ENCODE measurements at regions not wholly inside any gene's neighbourhood (a gene's known extent, or its start where the extent isn't known, plus 50 kb on each side); places are given as distances from the start of the nearest gene placed in this dataset.
"Not testable (repeated sequence)": the region's sequence is repeated elsewhere in the genome, so short reads cannot be mapped to it uniquely, and the experiment has no call there.

DNA sequence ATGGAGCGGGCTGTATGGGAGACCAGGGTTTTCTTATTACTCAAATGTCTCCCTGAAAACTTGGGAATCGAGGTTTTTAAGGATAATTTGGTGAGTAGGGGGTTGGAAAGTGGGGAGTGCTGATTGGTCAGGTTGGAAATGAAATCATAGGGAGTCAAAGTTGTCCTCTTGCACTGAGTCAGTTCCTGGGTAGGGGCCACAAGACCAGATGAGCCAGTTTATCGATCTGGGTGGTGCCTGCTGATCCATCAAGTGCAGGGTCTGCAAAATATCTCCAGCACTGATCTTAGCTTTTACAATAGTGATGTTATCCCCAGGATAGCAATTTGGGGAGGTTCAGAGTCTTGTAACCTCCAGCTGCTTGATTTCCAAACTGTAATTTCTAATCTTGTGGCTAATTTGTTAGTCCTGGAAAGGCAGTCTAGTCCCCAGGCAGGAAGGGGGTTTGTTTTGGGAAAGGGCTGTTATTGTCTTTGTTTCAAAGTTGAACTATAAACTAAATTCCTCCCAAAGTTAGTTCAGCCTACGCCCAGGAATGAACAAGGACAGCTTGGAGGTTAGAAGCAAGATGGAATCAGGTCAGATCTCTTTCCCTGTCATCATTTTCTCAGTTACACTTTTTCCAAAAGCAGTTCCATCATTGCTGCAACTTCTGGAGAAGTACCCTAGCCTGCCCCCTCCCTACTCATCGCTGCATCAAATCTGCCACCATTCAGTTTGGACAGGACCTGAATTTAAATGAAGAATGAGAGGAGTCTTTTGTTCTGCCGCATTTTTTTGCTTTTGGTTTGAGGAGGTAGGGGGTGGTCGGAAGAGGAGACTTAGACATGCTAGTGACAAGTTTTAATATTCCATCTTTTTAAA, 236.4 kb upstream of the GALNT17 start:
- H3K4me3 ChIP-seq, H3K27ac ChIP-seq: not testable (repeated sequence)

DNA sequence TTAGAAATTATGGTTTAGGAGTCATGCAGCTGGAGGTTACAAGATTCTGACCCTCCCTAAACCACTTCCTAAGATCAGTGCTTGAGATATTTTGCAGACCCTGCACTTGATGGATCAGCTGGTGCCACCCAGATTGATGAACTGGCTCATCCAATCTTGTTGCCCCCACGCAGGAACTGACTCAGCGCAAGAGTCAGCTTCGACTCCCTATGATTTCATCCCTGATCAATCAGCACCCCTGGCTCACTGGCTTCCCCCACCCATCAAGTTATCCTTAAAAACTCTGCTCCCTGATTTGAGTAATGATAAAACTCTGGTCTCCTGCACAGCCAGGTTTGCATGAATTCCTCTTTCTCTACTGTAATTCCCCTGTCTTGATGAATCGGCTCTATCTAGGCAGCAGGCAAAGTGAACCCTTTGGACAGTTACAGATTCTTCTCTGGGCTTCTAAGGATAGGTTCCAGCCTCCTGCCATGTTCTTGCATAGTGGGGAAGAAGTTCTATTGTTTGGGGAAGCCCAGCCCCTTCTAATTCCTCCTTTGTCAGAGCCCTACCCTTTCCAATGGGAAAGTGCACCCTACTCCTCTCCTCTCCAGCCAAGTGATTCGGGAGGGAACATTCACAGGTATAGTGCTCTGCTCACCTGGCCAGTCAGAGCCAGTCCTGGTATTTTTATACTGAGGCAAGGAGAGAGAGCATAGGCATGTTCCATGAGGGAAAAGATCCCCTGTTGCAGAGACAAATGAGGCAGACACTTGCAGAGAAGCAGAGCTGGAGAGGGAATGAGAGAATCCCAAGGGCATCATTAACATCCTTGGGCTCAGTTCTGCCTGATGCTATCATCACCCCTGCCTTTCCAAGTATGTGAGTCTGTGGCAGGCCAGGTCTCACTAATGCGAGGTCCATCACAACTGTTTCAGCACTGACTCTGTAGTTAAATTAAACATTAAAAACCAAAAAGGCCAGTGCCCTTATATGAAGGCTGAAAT, 224.4 kb upstream of the GALNT17 start:
- Histone ChIP-seq H3K4me3 (no peak overlapping the region), H3K27ac (no peak overlapping the region)

- H3K27ac ChIP-seq: no peak overlapping the region
- H3K4me3 ChIP-seq: no peak overlapping the region
Measured at GRCh38 chr7:70913924-70914323, 218.0 kb upstream of the GALNT17 start.

DNA sequence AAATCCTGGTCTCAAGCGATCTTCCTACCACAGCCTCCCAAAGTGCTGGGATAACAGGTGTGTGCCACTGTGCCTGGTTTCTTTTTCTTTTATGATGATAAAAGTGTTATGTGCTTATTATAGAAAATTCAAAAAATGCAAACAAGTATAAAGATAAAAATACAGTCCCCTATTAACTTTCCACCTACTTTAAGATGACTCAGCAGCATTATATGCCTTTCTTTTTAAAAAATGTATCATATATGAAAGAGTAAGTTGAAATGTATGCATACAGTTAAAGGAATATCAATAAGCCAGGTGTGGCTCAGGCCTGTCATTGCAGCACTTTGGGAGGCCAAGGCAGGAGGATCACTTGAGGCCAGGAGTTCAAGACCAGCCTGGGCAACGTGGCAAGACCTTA, 216.9 kb upstream of the GALNT17 start:
- H3K27ac ChIP-seq: no peak overlapping the region
- H3K4me3 ChIP-seq: no peak overlapping the region

- Histone ChIP-seq H3K27ac (no peak overlapping the region), H3K4me3 (no peak overlapping the region)
Measured at GRCh38 chr7:70919481-70920073, 212.4 kb upstream of the GALNT17 start.

DNA sequence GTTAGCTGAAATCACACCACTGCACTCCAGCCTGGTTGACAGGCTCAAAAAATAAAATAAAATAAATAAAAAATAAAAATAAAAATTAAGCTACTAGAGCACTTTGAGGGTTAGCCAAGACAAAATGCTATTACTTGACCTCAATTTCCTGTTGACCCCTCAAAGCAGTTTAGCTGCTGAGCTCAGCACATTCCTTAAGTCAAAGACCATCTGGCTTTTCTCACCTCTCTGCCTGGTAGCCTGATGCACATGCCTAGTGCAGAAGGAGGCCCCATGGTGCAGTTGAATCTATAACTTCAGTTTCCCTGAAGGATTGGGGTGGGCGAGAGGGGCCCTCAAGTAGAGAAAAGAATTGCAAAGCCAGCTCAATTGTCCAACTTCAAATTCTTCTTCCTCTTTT, 211.1 kb upstream of the GALNT17 start:
- H3K4me3 ChIP-seq: no peak overlapping the region
- no peak overlapping the region for H3K27ac ChIP-seq

- Histone ChIP-seq H3K4me3 (no peak overlapping the region), H3K27ac (no peak overlapping the region)
Measured at GRCh38 chr7:70923181-70923845, 208.6 kb upstream of the GALNT17 start.

DNA sequence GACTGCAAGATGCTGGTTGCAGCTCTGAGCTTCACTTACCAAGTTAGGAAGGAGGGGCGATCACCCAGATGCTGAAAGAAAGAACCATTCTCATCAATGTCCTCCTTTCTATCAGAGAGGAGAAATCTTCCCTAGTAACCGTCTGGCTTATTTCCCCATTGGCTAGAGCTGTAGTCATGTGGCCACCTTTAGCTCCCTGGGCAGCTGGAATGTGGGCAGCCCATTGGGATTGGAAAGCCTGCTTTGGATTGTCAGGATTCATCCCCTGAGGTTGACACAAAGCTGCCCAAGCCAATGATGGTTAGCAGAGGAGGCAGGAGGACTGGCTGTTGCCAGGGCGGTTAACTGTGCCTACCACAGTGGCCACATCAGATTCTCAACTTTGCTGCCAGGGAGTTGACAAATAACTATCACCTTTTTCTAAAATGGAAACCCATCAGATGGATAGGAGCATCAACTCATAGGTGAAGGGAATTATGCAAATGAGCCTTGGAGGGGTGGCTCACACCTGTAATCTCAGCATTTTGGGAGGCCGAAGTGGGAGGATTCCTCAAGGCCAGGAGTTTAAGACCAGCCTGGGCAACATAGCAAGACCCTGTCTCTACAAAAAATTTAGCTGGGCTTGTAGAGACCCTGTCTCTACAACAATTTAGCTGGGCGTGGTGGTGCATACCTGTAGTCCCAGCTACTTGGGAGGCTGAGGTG, 206.4 kb upstream of the GALNT17 start:
- no peak overlapping the region for H3K27ac ChIP-seq
- no peak overlapping the region for H3K4me3 ChIP-seq

DNA sequence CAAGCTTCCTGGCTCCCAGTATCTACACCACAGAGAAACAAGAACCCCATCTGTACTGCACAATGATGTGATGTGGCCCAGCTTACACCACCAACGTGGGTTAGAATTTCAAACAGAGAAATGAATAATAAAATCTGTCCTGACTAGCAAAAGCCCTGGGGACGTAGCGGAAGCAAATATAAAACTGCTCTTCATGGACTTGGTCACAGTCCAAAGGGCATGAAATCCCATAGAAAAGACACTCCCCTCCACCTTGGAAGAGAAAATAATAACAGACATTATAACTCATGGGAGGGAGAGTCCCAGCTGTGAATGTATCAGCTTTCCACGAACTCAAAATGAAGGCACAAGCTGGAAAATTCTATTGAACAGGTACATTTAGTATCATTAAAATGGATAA, 205.3 kb upstream of the GALNT17 start:
- H3K4me3 ChIP-seq: no peak overlapping the region
- no peak overlapping the region for H3K27ac ChIP-seq

- no peak overlapping the region for H3K27ac ChIP-seq
- H3K4me3 ChIP-seq: no peak overlapping the region
Measured at GRCh38 chr7:70935311-70935710, 196.6 kb upstream of the GALNT17 start.

DNA sequence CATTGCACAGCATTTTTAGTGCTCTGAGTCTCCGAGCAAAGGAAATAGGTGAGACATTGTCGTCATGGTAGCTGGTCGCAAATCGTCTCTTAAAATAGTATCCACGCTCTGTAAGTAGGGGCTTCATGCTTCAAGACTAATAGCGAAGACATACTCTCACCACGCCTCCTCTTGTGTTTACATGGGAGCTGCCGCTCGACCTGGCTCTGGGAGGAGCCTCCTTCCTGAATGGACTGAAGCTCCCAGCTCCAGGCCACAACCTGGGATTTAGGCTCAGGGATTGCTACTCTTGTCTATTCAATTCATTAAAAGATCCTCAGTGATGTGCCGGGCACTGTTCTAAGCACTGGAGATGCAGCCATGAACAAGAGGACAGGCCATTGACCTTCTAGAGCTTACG, 196.1 kb upstream of the GALNT17 start:
- H3K27ac ChIP-seq: no peak overlapping the region
- no peak overlapping the region for H3K4me3 ChIP-seq

DNA sequence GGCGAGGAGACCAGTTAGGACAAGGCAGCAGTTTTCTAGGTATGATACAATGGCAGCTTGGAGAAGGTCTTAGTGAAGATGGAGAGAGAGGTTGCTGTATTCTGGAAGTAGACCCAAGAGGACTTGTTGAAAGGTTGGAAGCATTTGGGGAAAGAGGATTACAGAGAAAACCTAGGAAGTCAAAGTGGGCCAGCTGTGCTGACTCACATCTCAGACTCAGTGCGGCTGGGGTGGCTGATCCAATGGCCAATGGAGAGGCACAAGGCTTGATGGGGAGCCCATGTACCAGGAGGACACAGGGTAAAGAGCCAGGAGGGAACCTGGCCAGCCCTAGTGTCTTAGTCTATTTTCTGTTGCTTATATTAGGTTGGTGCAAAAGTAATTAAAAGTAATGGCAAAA, 194.5 kb upstream of the GALNT17 start:
- no peak overlapping the region for H3K4me3 ChIP-seq
- no peak overlapping the region for H3K27ac ChIP-seq

- Histone ChIP-seq H3K27ac (no peak overlapping the region), H3K4me3 (no peak overlapping the region)
Measured at GRCh38 chr7:70940597-70940996, 191.3 kb upstream of the GALNT17 start.

DNA sequence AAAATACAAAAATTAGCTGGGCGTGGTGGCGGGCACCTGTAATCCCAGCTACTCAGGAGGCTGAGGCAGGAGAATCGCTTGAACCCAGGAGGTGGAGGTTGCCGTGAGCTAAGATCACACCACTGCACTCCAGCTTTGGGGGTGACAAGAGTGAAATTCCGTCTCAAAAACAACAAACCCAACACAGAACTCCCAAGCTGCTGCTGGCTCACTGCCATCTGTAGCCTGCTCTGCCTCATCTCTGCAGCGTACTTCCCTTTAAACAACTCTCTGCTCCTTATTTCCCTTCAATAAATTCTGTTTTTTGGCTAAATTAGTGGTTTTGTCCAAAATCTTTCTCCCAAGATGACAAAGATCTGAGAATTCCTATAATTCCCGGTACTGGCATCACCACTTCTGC, 189.2 kb upstream of the GALNT17 start:
- Histone ChIP-seq H3K4me3 (no peak overlapping the region), H3K27ac (no peak overlapping the region)

DNA sequence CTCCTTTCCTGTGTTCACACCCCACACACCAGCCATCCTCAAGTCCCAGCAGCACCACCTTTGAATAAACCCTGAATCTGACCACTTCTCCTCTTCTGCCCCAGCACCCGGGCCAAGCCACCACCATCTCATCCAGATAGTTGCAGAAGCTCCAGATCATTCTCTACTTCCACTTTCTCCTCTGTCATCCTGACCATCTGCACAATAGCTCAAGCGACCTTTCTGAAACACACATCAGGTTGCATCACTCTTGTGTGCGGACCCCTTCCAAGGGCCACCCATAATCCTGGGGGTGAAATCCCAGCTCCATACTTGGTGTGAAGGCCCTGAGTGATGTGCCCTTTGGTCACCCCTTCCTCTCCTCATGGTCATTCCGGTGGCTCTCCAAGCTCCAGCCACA, 187.4 kb upstream of the GALNT17 start:
- no peak overlapping the region for H3K27ac ChIP-seq
- no peak overlapping the region for H3K4me3 ChIP-seq

DNA sequence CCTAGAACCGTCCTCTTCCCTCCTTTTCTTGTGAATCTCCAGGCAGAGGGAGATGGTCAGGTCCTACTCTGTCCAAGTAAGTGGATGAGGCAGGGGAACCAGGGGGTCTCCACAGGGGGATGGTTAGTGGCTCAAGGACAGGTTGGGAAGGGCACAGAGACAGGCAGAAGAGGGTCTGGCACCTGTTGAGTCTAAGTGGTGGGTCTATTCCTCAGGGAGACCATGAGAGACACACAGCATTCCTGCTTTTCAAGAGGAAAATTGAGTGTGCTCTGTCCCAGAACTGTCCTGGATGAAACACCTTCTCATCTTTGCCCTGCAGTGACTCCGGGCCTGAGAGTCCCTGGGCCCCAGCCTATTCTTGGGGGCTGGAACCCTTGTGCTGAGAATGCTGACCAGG, 184.8 kb upstream of the GALNT17 start:
- Histone ChIP-seq H3K27ac (no peak overlapping the region), H3K4me3 (no peak overlapping the region)

DNA sequence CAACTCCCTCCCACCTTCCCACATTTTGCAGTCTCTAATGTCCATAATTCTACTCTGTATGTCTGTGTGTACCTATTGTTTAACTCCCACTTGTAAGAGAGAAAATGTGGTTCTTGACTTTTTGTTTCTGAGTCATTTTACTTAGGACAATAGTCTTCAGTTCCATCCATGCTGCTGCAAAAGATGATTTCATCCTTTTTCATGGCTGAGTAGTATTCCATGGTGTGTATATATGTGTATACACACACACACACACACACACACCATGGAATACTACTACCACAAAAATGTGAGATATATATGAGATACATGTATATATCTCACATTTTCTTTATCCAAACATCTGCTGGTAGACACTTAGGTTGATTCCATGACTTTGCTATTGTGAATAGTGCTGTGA, 182.1 kb upstream of the GALNT17 start:
- H3K27ac ChIP-seq: no peak overlapping the region
- no peak overlapping the region for H3K4me3 ChIP-seq

- no peak overlapping the region for H3K4me3 ChIP-seq
- no peak overlapping the region for H3K27ac ChIP-seq
Measured at GRCh38 chr7:70951271-70951962, 180.5 kb upstream of the GALNT17 start.

DNA sequence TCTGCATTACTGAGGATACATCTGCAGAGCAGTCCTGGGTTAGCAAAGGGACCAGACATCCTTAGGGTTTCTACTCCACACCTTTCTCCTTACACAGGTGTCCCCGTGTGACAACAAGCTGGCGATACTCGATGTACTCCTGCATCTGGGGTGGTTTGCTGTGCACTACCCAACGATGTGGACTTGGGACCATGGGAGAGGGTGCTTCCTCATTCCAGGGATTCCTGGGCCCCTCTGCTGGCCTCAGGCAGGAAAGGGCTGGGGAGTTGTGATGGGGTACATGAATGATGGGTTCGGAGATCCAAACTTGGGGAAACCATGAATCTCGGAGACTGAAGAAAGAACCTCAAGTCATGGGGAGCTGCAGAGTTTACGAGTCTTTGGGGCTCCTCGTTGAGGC, 179.6 kb upstream of the GALNT17 start:
- H3K4me3 ChIP-seq: no peak overlapping the region
- no peak overlapping the region for H3K27ac ChIP-seq

All from skin epidermis (tissue), 12 donors.